Skeletal muscle satellite cell (primary cell): ENCODE measurements at regions not wholly inside any gene's neighbourhood (a gene's known extent, or its start where the extent isn't known, plus 50 kb on each side); places are given as distances from the start of the nearest gene placed in this dataset.
"Not testable (repeated sequence)": the region's sequence is repeated elsewhere in the genome, so short reads cannot be mapped to it uniquely, and the experiment has no call there.

Source experiments
- H3K27me3 ChIP-seq: 2 replicates; pipeline ENCODE4 v1.7.0; 2013; ENCODE audit warnings: low read length; ENCODE audit not compliant: control insufficient read depth, insufficient read depth
- H3K36me3 ChIP-seq: 2 replicates; pipeline ENCODE4 v1.7.0; 2013; ENCODE audit warnings: mild to moderate bottlenecking, control low read depth, low read length; ENCODE audit not compliant: insufficient read depth
- H3K4me1 ChIP-seq: 2 replicates; pipeline ENCODE4 v1.7.0; 2013; ENCODE audit warnings: low read length; ENCODE audit not compliant: control insufficient read depth, insufficient read depth
- H3K4me2 ChIP-seq: 2 replicates; pipeline ENCODE4 v1.7.0; 2013; ENCODE audit warnings: mild to moderate bottlenecking, low read length
- H3K4me3 ChIP-seq: 2 replicates; pipeline ENCODE4 v1.7.0; 2013; ENCODE audit warnings: low read length
- H3K9ac ChIP-seq: 2 replicates; pipeline ENCODE4 v1.7.0; 2013; ENCODE audit warnings: mild to moderate bottlenecking, low read depth, low read length, moderate library complexity
- H3K9me3 ChIP-seq: replicated peaks from 2 replicates; pipeline ENCODE4 v1.7.0; 2013; ENCODE audit warnings: mild to moderate bottlenecking, control low read depth, low read length

DNA sequence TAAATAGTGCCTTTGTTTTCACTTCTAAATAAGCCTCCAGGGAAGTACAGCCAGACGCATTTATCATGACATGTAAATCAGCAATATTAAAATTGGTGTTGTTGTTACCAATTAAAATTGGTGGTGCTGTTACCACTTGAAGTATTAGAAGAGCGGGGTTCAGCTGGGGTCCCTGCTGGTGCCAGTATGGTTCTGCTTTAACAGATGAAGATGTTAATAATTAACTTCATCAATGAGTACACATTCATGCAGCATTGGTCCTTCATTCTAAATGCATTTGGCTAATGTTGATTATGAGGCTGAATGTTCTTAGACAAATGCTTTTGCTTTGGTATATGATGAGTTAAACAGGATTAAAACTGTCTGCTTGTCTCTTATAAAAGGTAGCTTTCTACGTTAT is 67.6 kb upstream of the TMC1 start:
- Histone ChIP-seq H3K36me3 (no peaks in the 10 kb centered on the region), H3K4me1 (no peaks in the 10 kb centered on the region), H3K27me3 (no peaks in the 10 kb centered on the region)

DNA sequence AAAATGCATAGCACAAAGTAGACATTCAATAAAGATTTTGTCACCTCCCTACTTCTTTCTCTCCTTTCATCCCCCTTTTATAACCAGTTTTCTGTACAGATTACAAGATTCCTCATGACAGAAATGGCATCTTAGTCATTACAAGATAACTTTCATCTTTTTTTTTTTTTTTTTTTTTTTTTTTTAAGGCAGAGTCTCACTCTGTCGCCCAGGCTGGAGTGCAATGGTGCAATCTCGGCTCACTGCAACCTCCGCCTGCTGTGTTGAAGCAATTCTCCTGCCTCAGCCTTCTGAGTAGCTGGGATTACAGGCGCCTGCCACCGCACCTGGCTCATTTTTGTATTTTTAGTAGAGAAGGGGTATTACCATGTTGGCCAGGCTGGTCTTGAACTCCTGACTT is 75.2 kb upstream of the TMC1 start:
- not testable (repeated sequence) for H3K4me3 ChIP-seq, H3K36me3 ChIP-seq, H3K9me3 ChIP-seq, H3K9ac ChIP-seq, H3K4me2 ChIP-seq, H3K27me3 ChIP-seq
- H3K4me1 ChIP-seq, result peaks cover 31% of the 10 kb centered on the region

More for the DNA sequence above, 67.6 kb upstream of the TMC1 start:
- Histone ChIP-seq H3K9me3 (no peaks in the 10 kb centered on the region), H3K4me2 (no peak overlapping the region), H3K4me3 (no peak overlapping the region), H3K9ac (no peak overlapping the region)

DNA sequence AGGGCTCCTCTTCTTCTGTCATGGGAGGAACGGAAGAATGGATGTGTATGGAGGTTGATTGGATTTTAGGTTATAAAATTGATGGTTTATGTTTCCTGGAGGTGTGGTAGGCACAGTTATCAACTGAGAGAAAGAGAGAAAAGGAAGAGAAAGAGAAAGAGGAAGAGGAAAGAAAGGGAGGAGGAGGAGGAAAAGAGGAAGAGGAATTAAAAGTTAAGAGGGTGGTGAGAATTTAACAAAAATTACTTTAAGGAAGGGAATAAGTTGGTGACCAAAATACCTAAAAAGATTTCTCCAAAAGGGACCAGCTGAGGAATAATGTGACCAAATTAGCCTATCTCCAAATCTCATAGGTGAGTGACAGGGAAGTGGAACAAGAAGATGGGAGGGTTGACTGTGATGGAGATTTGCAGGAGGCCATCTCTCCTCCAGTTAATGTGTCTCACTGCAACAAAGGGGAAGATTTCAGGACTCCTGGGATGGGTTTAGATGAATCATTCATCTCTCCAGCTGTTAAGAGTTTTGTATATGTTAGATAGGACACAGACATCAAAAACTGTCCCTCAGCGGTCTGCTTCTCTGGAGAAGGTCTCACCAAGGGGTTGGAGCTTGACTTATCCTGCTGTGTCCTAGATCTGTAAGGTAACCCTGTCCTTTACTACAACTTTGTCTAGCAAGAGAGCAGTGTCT is 76.0 kb upstream of the TMC1 start:
- Histone ChIP-seq H3K36me3 (no peaks in the 10 kb centered on the region), H3K9ac (no peak overlapping the region), H3K27me3 (no peaks in the 10 kb centered on the region), H3K4me3 (no peak overlapping the region), H3K4me1 (peaks cover 36% of the 10 kb centered on the region), H3K4me2 (no peak overlapping the region), H3K9me3 (no peaks in the 10 kb centered on the region)

DNA sequence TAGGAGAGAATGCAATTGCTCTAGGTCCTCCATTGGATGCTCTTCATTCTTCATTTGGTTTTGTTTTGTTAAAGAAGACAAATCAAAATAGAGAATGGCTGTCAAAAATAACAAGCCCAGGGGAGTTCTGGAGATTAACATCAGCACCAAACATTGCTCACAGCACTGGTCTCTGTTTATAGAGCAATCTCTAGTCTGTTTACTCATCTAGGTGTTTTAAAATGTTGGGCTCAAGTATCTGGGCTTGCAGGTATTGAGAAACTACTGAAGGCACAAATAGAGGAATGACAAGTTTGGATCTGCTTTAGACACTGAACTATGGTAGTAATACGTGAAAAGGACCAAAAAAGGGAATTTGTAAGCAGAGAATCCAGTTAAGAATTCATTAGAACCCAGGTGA is 77.0 kb upstream of the TMC1 start:
- no peak overlapping the region for H3K9ac ChIP-seq
- H3K4me1 ChIP-seq, result peaks cover 40% of the 10 kb centered on the region
- H3K27me3 ChIP-seq, result no peaks in the 10 kb centered on the region
- no peaks in the 10 kb centered on the region for H3K36me3 ChIP-seq
- H3K4me2 ChIP-seq, result no peak overlapping the region
- H3K4me3 ChIP-seq, result no peak overlapping the region
- H3K9me3 ChIP-seq, result no peaks in the 10 kb centered on the region

DNA sequence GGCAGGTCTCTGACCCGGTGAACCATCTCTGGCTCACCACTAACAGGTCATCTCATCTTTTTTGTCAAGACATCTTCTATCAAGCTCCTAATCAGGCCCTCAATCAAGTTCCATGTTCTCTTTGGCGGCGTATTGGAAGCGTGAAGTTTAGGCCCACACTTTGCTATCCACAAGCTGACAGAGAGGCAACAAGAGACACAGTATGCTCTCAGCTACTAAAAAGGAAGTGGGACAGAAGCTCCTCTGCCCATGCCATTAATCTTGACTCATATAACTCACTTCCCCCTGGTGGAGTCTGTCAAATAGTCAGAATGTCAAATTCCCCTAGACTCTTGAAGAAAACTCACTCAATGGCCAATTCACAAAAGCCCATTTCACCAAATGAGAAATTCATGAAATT is 77.6 kb upstream of the TMC1 start:
- no peak overlapping the region for H3K9ac ChIP-seq
- H3K4me3 ChIP-seq, result no peak overlapping the region
- peaks cover 46% of the 10 kb centered on the region for H3K4me1 ChIP-seq
- no peaks in the 10 kb centered on the region for H3K36me3 ChIP-seq
- no peak overlapping the region for H3K4me2 ChIP-seq
- H3K9me3 ChIP-seq, result no peaks in the 10 kb centered on the region
- H3K27me3 ChIP-seq, result no peaks in the 10 kb centered on the region

DNA sequence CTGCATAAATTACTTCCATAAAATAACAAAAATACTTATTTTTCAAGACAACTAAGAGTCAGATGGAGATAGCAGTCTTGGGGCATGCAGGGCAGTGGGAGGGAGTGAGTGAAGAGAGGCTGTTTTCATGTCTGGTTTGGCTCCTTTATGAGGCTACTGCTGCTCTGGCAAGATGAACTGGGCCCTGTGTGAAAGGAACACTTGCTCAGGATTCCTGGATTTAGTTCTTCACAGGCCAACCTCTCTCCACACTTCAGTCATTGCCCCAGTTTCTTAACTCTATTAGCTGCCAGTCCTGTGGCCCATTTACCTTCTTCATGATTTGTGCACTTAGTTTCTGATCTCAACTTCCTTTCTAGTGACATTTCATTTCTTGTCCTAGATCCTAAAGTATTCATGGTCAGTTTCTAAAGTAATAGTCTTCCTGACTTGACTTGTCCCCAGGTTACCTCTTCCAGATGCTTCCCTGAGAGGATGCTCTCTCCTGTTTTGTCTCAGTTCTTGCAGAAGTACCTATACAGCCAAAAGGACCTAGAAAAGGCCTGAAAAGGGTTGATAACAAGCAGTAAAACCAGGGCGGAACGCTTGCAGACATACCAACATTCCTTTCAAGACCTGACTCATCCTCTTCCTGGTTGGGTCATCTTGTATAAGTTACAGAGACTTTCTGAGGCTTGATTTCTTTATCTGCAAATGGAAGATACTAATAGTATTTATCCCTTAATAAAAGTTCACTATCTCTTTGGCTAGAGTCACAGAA is 77.0 kb upstream of the ZFAND5 start:
- H3K9me3 ChIP-seq, result no peaks in the 10 kb centered on the region
- H3K9ac ChIP-seq, result peak overlapping the region; percentile 49
- H3K4me2 ChIP-seq, result peak overlapping the region; percentile 59
- no peaks in the 10 kb centered on the region for H3K27me3 ChIP-seq
- H3K36me3 ChIP-seq, result no peaks in the 10 kb centered on the region
- H3K4me3 ChIP-seq, result no peak overlapping the region
- peaks cover 49% of the 10 kb centered on the region for H3K4me1 ChIP-seq

DNA sequence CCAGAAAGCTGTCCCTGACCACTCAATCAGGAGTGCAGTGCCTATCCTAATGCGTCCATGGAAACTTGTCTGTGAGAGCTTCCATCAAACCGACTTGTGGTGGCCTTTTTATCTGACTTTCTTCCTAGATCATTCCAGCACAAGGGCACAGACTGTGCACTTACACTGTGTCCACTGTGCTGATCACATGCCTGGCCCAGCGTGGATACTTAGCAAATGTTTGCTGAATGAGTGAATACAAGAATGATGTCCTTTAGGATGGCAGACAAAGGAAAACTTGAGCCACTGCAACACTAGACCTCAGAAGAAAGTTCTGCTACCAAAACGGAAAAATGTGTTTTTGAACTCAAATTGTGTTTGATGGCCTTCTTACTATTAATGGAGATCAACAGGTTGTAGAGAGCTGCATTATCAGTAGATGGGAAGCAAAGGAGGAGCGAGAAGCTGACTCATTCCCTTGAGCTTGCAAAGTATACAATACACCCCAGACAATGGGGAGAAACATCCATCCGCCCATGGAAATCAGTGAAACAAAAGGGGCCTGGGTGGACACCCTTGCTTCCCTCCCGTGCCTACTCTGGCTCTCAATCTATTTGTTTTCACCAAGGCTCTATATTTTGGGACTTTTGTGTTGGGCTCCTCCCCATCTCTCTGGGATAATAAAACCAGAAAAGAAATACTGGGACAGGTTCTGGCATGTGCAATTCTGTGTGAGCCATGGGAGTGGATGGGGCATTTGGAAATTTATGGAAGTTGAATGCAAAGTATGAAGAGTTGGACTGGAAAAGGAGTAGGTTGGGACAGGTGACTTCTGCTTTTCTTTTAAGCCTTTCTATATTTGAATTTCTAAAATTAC is 76.2 kb upstream of the ZFAND5 start:
- H3K9ac ChIP-seq, result peak overlapping the region; percentile 49
- H3K36me3 ChIP-seq, result no peaks in the 10 kb centered on the region
- no peaks in the 10 kb centered on the region for H3K27me3 ChIP-seq
- H3K4me3 ChIP-seq, result no peak overlapping the region
- no peaks in the 10 kb centered on the region for H3K9me3 ChIP-seq
- H3K4me2 ChIP-seq, result no peak overlapping the region
- H3K4me1 ChIP-seq, result peaks cover 49% of the 10 kb centered on the region

DNA sequence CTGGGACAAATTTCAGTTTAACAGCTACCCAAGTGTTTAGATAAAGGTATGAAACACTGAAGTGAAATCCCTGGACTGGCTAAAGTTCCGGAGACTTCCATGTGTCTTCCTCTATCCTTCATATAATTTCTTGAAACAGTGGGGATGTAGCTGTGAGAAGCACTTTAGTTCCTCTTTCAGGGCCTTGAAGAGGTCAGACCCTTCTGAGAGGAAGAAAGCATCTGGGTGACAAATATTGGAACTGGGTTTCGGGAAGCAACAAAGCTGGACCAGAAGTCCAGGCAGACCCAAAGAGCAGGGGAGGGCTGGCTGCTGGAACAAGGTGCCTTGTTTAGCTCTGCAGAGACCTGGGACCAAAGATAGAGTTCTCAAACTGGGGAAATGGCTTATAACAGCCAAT is 75.4 kb upstream of the ZFAND5 start:
- Histone ChIP-seq H3K4me2 (no peak overlapping the region), H3K9ac (no peak overlapping the region)

DNA sequence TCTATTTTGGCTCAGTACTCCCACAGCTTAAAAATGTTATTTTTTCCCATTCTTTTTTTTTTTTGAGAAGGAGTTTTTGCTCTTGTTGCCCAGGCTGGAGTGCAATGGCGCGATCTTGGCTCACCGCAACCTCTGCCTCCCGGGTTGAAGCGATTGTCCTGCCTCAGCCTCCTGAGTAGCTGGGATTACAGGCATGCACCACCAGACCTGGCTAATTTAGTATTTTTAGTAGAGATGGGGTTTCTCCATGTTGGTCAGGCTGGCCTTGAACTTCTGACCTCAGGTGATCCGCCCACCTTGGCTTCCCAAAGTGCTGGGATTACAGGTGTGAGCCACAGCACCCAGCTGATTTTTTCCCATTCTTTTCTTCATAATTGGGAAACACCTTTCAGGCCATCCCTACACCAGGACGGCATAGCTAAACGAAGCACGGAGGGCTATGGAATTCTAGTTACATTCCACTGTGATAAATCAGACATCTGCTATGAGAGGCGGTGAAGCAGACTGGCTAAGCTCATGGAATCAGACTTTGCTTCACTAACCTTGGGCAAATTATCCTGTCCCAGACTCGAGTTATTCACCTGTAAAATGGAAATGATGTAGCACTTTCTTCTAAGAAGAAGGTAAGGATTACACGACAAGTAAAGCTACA is 68.7 kb upstream of the ZFAND5 start:
- H3K36me3 ChIP-seq, H3K4me3 ChIP-seq, H3K9me3 ChIP-seq, H3K9ac ChIP-seq, H3K4me2 ChIP-seq, H3K27me3 ChIP-seq: not testable (repeated sequence)
- H3K4me1 ChIP-seq, result peaks cover 20% of the 10 kb centered on the region

More for the DNA sequence above, 75.4 kb upstream of the ZFAND5 start:
- peaks cover 49% of the 10 kb centered on the region for H3K4me1 ChIP-seq
- H3K9me3 ChIP-seq, result no peaks in the 10 kb centered on the region
- H3K36me3 ChIP-seq, result no peaks in the 10 kb centered on the region
- H3K4me3 ChIP-seq, result no peak overlapping the region
- no peaks in the 10 kb centered on the region for H3K27me3 ChIP-seq

DNA sequence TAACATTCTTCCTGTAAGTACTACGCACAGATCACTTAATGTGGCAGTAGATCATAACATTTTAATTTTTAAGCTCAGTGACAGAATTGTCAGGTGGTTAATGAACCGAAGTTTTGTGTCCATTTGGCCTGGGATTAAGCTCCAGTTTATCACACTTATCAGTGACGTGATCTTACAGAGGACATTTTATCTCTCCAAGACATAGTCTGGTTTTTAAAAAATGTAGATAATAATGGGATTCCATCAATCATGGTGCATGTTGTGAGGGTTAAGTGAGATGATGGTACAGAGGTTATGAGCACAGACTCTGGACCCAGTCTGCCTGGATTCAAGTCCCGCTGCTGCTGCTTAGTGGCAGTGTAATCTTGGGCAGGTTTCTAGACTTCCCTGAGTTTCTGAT is 66.0 kb upstream of the ZFAND5 start:
- H3K9ac ChIP-seq, result no peak overlapping the region
- no peak overlapping the region for H3K4me2 ChIP-seq

DNA sequence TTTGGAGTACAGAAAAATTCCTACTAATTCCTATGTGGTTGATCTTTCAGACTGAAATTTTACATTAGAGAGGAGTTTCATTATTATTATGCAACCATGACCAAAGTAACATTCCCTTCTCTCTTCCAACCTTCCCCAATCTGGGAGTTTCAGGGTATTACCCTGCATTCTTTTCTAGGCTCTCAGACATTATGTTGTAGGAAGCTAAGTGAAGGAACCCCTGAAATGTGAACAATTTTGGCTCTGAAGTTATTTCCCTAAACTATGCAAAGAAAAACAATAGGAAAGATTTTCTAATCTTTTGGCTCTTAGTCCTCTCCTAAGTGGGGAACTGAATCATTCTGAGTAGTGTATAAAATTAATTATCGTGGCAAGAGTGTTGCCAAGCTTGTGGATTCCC is 63.3 kb upstream of the ZFAND5 start:
- H3K9me3 ChIP-seq, result no peaks in the 10 kb centered on the region
- no peak overlapping the region for H3K4me3 ChIP-seq
- H3K4me1 ChIP-seq, result peaks cover 19% of the 10 kb centered on the region
- H3K4me2 ChIP-seq, result peak overlapping the region; percentile 7
- no peaks in the 10 kb centered on the region for H3K27me3 ChIP-seq
- peak overlapping the region; percentile 10 for H3K9ac ChIP-seq
- H3K36me3 ChIP-seq, result no peaks in the 10 kb centered on the region

More for the DNA sequence above, 66.0 kb upstream of the ZFAND5 start:
- Histone ChIP-seq H3K27me3 (no peaks in the 10 kb centered on the region), H3K4me1 (peaks cover 26% of the 10 kb centered on the region), H3K4me3 (no peak overlapping the region), H3K36me3 (no peaks in the 10 kb centered on the region), H3K9me3 (no peaks in the 10 kb centered on the region)
